AG04449 (cell line): ENCODE measurements at regions not wholly inside any gene's neighbourhood (a gene's known extent, or its start where the extent isn't known, plus 50 kb on each side); places are given as distances from the start of the nearest gene placed in this dataset.

Experiments used
- CTCF ChIA-PET: fragments of 350-600 bp; formaldehyde crosslinking; extraction: SDS; loops from one replicate; lab custom pipeline; 2021; ENCODE audit warnings: antibody characterized with exemption; lab: Yijun Ruan, JAX
- POLR2A ChIA-PET: fragments of 400-600, 350-600 bp; formaldehyde crosslinking; extraction: SDS; loops from one replicate; lab custom pipeline; 2020; ENCODE audit warnings: antibody characterized with exemption, inconsistent platforms; lab: Yijun Ruan, JAX
- DNase-seq: peaks from one replicate; pipeline ENCODE4 v3.0.0-alpha.2; 2010; ENCODE audit warnings: low read depth, low spot score
- H3K4me3 ChIP-seq: 2 replicates; pipeline ENCODE4 v1.5.1; 2011; ENCODE audit warnings: low read depth, mild to moderate bottlenecking, control low read depth, low read length
- TF ChIP-seq, protein P1 (sequence below): IDR thresholded peaks from one replicate; pipeline ENCODE4 v1.5.1; 2011; ENCODE audit warnings: mild to moderate bottlenecking, moderate library complexity, low read length, control low read depth, inconsistent platforms; ENCODE audit not compliant: insufficient read depth; ENCODE audit errors: missing control alignments

DNA sequence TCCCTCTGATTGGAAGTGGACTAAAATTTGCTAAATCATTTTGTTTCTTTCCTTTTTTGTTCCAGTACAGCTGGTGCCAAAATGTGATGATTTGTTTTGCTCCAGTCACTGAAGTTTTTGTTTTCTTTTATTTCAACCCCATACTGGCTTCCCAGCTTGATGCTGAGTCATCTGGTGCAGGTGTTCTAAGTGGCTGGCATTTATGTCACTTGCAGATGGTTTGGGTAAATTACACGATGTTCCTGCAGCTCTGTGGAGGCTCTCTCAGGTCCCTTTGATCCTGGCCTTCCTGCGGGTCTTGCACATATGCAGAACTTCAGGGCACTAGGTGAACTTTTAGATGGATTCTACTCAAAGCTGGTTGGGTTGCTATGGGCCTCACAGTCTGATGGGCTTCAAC is 577.7 kb downstream of the HAO1 start:
- TF ChIP-seq, protein P1, sequence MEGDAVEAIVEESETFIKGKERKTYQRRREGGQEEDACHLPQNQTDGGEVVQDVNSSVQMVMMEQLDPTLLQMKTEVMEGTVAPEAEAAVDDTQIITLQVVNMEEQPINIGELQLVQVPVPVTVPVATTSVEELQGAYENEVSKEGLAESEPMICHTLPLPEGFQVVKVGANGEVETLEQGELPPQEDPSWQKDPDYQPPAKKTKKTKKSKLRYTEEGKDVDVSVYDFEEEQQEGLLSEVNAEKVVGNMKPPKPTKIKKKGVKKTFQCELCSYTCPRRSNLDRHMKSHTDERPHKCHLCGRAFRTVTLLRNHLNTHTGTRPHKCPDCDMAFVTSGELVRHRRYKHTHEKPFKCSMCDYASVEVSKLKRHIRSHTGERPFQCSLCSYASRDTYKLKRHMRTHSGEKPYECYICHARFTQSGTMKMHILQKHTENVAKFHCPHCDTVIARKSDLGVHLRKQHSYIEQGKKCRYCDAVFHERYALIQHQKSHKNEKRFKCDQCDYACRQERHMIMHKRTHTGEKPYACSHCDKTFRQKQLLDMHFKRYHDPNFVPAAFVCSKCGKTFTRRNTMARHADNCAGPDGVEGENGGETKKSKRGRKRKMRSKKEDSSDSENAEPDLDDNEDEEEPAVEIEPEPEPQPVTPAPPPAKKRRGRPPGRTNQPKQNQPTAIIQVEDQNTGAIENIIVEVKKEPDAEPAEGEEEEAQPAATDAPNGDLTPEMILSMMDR = no peak
- ChIA-PET CTCF (no interaction called here), POLR2A (no interaction called here)
- H3K4me3 ChIP-seq = no peak overlapping the region
- no peak for DNase-seq

DNA sequence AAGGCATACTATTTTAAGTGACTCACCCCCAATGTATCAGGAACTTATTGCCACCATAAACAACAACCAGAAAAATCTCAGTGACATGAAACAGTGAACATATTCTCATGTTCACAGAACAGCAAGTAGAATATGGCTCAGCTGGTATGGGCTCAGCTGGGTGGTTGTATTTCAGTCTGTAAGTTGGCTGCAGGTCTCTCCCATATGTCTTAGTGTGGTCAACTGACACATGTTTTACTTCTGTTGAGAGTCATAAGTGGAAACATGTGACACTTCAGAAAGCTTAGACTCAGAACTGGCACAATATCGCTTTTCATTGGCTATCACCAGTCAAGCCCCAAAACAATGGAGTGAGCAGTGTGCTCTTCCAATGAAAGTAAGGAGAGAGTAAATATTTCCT is 574.1 kb downstream of the HAO1 start:
- H3K4me3 ChIP-seq = no peak overlapping the region
- TF ChIP-seq, protein P1 = no peak
- DNase-seq = no peak
- POLR2A ChIA-PET = no interaction called here
- CTCF ChIA-PET = no interaction called here

DNA sequence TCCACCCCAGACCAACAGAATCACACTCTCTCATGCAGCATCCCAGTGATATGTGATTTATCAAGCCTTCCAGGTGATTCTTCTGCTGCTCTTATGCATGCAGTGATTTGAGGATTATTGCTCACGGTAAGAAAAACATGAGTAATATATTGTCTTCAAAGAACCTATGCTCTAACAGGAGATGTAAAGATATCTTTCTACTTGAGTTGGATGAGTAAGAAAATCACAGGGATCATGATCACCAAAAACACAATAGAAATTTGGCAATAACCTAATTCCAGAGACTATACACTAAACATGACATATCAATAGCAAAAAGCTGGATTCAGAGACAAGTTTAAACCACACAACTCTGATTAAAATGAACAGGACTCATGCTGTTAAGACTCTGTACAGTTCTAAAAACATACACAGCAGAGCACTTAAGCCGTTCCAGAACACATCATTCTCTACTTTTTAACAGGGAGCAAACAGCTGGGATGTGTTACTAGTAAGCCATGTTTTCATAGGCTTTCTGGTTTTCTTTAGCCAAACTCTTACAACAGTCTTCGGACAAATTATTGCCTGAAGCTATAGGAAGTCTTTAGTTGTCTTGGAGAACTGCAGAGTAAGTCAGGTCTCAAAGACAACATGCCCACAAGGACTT is 568.6 kb downstream of the HAO1 start:
- no peak overlapping the region for H3K4me3 ChIP-seq
- CTCF ChIA-PET = no interaction called here
- POLR2A ChIA-PET = no interaction called here
- DNase-seq = no peak
- TF ChIP-seq, protein P1 = no peak

DNA sequence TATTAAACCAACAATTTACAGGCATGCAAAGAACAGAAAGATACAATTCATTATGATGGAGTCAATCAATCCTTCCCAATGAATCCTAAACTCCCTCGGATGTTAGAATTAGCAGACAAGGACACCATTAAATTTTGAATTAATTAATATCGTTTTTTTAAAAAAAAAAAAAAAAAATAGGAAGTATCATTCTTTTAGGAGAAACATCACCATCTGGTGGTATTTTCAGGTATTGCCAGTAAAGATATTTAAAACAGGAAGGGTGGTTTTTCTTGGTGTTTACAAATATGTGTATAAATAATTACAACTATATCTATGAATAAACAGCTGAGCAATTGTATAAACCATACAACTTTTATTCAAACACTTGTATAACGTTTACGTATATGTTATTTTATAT is 564.4 kb downstream of the HAO1 start:
- TF ChIP-seq, protein P1 = peak; percentile 15
- POLR2A ChIA-PET = no interaction called here
- CTCF ChIA-PET = interaction anchor here (0.6 to 1.4 kb wide), 5 partner anchors 90 to 1235 kb away, joined by 3 to 4 read pairs (median 3); no protein-coding TSS in a partner anchor

DNA sequence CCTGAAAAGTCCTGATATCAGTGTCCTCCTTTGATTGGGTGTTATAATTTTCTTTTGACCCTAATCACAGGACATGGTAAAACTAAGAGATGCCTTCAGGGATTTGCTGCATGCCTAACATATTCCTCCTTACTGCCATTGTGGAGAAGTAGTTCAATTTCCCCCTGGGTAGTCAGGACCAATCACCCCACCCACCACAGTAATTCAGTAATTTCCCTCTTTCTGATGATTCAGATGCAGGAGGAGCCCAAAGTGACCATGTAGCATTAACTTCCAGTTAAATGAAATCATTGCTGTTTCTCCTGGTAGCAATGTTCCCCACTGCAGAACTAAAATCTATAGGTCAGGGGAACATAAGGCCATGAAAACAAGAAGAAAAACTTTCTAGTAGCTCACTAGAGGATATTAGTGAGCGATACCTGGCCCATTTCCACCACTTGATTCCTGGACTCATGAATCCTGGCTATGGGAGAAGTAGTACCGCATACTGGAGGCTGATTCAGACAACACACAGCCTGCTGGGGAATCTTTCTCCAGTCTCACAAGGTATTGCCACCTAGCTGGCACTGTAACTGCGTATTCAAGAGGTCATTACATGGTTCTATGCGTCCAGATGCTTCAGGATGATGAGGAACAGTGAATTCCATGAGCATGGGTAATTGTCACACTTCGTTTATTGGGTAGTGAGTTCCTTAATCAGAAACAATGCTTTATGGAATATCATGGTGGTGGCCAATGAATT is 561.2 kb downstream of the HAO1 start:
- ChIA-PET CTCF (no interaction called here), POLR2A (no interaction called here)
- TF ChIP-seq, protein P1 = no peak
- no peak overlapping the region for H3K4me3 ChIP-seq
- DNase-seq = no peak

More for the DNA sequence above, 564.4 kb downstream of the HAO1 start:
- no peak overlapping the region for H3K4me3 ChIP-seq
- DNase-seq = no peak

DNA sequence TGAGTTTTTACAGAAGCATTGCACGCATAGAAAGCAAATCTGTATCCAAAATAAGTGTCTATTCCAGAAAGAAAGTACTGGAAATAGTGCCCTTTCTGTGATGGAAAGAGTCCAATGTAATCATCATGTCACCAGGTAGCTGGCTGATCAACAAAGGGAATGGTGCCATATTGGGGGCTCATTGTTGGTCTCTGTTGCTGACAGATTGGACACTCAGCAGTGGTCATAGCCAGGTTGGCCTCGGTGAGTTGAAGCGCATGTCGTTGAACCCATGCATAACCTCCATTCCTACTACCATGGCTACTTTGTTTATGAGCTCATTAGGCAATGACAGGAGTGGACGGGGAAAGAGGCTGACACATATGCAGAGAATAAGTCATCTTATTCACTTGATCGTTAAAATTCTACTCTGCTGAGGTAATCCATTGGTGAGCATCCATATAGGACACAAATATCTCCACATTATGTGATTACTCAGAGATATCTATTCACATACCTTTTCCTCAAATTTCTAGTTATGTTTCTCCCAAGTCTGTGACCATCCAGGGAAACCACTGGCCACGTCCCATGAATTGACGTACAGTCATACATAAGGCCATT is 560.5 kb downstream of the HAO1 start:
- H3K4me3 ChIP-seq = no peak overlapping the region
- CTCF ChIA-PET = no interaction called here
- TF ChIP-seq, protein P1 = no peak
- POLR2A ChIA-PET = no interaction called here
- DNase-seq = no peak
